SK-N-SH (cell line): ENCODE measurements at regions not wholly inside any gene's neighbourhood (a gene's known extent, or its start where the extent isn't known, plus 50 kb on each side); places are given as distances from the start of the nearest gene placed in this dataset.

Experiments
- CTCF ChIA-PET: fragments of 300-600, 350-600 bp; formaldehyde crosslinking; extraction: SDS; loops from one replicate; lab custom pipeline; 2021; lab: Yijun Ruan, JAX
- POLR2A ChIA-PET: fragments of 350-600 bp; sonication (Branson Sonifier 250); formaldehyde crosslinking; extraction: SDS; loops from one replicate; lab custom pipeline; 2020; ENCODE audit warnings: antibody characterized with exemption, inconsistent platforms; lab: Yijun Ruan, JAX
- DNase-seq: peaks from one replicate; pipeline ENCODE4 v3.0.0; 2012
- H2AFZ ChIP-seq: fragments of 200-600 bp; sonication (generic); 2 replicates; pipeline ENCODE4 v1.8.1; 2016; ENCODE audit warnings: antibody characterized with exemption, mild to moderate bottlenecking, low read depth
- H3F3A ChIP-seq: fragments of 200-600 bp; sonication (generic); replicated peaks from 2 replicates; pipeline ENCODE3; 2016; ENCODE audit warnings: antibody characterized with exemption, mild to moderate bottlenecking; ENCODE audit not compliant: insufficient read depth
- H3K27ac ChIP-seq, 2 experiments: fragments of 200-500 bp in 1 of 2; fragments of 200-600 bp in 1 of 2; sonication (Bioruptor generic) in 1 of 2; sonication (generic), shearing (Covaris generic) in 1 of 2; 2 replicates each; pipeline versions ENCODE4 v1.5.1 to v1.6.1; 2014 to 2016; ENCODE audit warnings: low read depth in 2 of 2, inconsistent platforms in 1 of 2, low read length in 1 of 2, mild to moderate bottlenecking in 1 of 2, mixed read lengths in 1 of 2
- H3K27me3 ChIP-seq: fragments of 200-600 bp; sonication (generic), shearing (Covaris generic); 2 replicates; pipeline ENCODE4 v1.6.1; 2016; ENCODE audit warnings: mixed run types; ENCODE audit not compliant: insufficient read depth
- H3K36me3 ChIP-seq, 2 experiments: fragments of 200-500 bp in 1 of 2; fragments of 200-600 bp in 1 of 2; sonication (Bioruptor generic) in 1 of 2; sonication (generic) in 1 of 2; replicated peaks in 1 of 2; 2 replicates each; pipeline versions ENCODE3 to v1.5.1; 2014 to 2016; ENCODE audit warnings: low read length in 1 of 2, mild to moderate bottlenecking in 1 of 2; ENCODE audit not compliant: insufficient read depth in 2 of 2, control insufficient read depth in 1 of 2
- H3K4me1 ChIP-seq, 2 experiments: fragments of 200-500 bp in 1 of 2; fragments of 200-600 bp in 1 of 2; sonication (Bioruptor generic) in 1 of 2; sonication (generic), shearing (Covaris generic) in 1 of 2; 2 replicates each; pipeline versions ENCODE4 v1.5.1 to v1.6.1; 2014 to 2016; ENCODE audit warnings: low read depth in 1 of 2, low read length in 1 of 2, mixed run types in 1 of 2; ENCODE audit not compliant: insufficient read depth in 2 of 2, control insufficient read depth in 1 of 2
- H3K4me2 ChIP-seq: fragments of 200-600 bp; sonication (generic), shearing (Covaris generic); 2 replicates; pipeline ENCODE4 v1.6.1; 2017; ENCODE audit warnings: mixed run types
- H3K4me3 ChIP-seq, 2 experiments: fragments of 200-500 bp in 1 of 2; fragments of 200-600 bp in 1 of 2; sonication (Bioruptor generic) in 1 of 2; sonication (generic), shearing (Covaris generic) in 1 of 2; 2 replicates each; pipeline versions ENCODE4 v1.5.1 to v1.8.1; 2014 to 2016; ENCODE audit warnings: low read depth in 2 of 2, inconsistent platforms in 1 of 2, low read length in 1 of 2, mild to moderate bottlenecking in 1 of 2, mixed read lengths in 1 of 2, moderate library complexity in 1 of 2
- H3K79me2 ChIP-seq: fragments of 200-600 bp; sonication (generic); 2 replicates; pipeline ENCODE4 v1.8.1; 2017; ENCODE audit warnings: mild to moderate bottlenecking; ENCODE audit not compliant: insufficient read depth
- H3K9ac ChIP-seq: fragments of 200-600 bp; sonication (generic); 2 replicates; pipeline ENCODE4 v1.6.1; 2017; ENCODE audit warnings: mixed run types
- H3K9me2 ChIP-seq: fragments of 200-600 bp; sonication (generic); 2 replicates; pipeline ENCODE4 v1.6.1; 2017; ENCODE audit warnings: mixed run types
- H3K9me3 ChIP-seq: fragments of 200-600 bp; sonication (generic); 2 replicates; pipeline ENCODE4 v1.6.1; 2017; ENCODE audit warnings: mixed run types, mild to moderate bottlenecking, moderate library complexity
- H4K20me1 ChIP-seq: fragments of 200-600 bp; sonication (generic); 2 replicates; pipeline ENCODE4 v1.6.1; 2017; ENCODE audit warnings: mild to moderate bottlenecking, mixed run types; ENCODE audit not compliant: insufficient read depth
- CTCF ChIP-seq: fragments of 200-600 bp; sonication (generic); IDR thresholded peaks from 2 replicates; pipeline ENCODE4 v1.6.1; 2017; ENCODE audit warnings: antibody characterized with exemption, mild to moderate bottlenecking, moderate library complexity
- ELF1 ChIP-seq: IDR thresholded peaks from 2 replicates; pipeline ENCODE4 v1.4.0; 2012
- EP300 ChIP-seq, 2 experiments: IDR thresholded peaks; 2 replicates each; pipeline versions ENCODE4 v1.4.0 to v1.6.1; 2012; ENCODE audit warnings: borderline replicate concordance in 1 of 2, low read depth in 1 of 2, low read length in 1 of 2
- EZH2phosphoT487 ChIP-seq: fragments of 200-600 bp; sonication (generic); IDR thresholded peaks from 2 replicates; pipeline ENCODE4 v1.6.1; 2017; ENCODE audit warnings: low read depth, mixed run types, mild to moderate bottlenecking, antibody characterized with exemption, moderate library complexity, borderline replicate concordance
- FOSL2 ChIP-seq: IDR thresholded peaks from 2 replicates; pipeline ENCODE4 v1.4.0; 2012; ENCODE audit warnings: low read depth, mild to moderate bottlenecking, moderate library complexity, borderline replicate concordance
- GATA2 ChIP-seq: sonication (generic); formaldehyde crosslinking; IDR thresholded peaks from 2 replicates; pipeline ENCODE4 v1.5.0; 2020; ENCODE audit warnings: mild to moderate bottlenecking, missing genetic modification reagents
- IRF3 ChIP-seq: fragments of 150-350 bp; IDR thresholded peaks from 2 replicates; pipeline ENCODE4 v1.6.1; 2016; ENCODE audit warnings: mild to moderate bottlenecking, low read depth, low read length
- MEF2A ChIP-seq: IDR thresholded peaks from 2 replicates; pipeline ENCODE4 v1.4.0; 2012; ENCODE audit warnings: low read depth, borderline replicate concordance
- POLR2AphosphoS5 ChIP-seq: IDR thresholded peaks from 2 replicates; pipeline ENCODE4 v1.6.1; 2012; ENCODE audit warnings: low read depth, low read length
- REST ChIP-seq: IDR thresholded peaks from 2 replicates; pipeline ENCODE4 v1.6.1; 2012; ENCODE audit warnings: mild to moderate bottlenecking, low read depth, low read length, moderate library complexity
- SIN3A ChIP-seq: IDR thresholded peaks from 2 replicates; pipeline ENCODE4 v1.6.1; 2012; ENCODE audit warnings: low read depth, mild to moderate bottlenecking, low read length, moderate library complexity, borderline replicate concordance
- SMC3 ChIP-seq: IDR thresholded peaks from 2 replicates; pipeline ENCODE4 v1.6.1; 2012; ENCODE audit warnings: low read depth, low read length, improper control_type of control experiment
- TAF1 ChIP-seq: IDR thresholded peaks from 2 replicates; pipeline ENCODE4 v1.6.1; 2012; ENCODE audit warnings: low read depth, mild to moderate bottlenecking, low read length, moderate library complexity, borderline replicate concordance
- TCF12 ChIP-seq: IDR thresholded peaks from 2 replicates; pipeline ENCODE4 v1.4.0; 2012
- TEAD4 ChIP-seq: IDR thresholded peaks from 2 replicates; pipeline ENCODE4 v1.4.0; 2012; ENCODE audit warnings: mild to moderate bottlenecking, borderline replicate concordance; ENCODE audit not compliant: insufficient read depth
- WGBS: methylation state at CpG from one replicate; pipeline ENCODE4 v1.1.6; 2017; ENCODE audit warnings: low lambda C conversion rate; 5-methylcytosine and 5-hydroxymethylcytosine counted together

GRCh38 chr4:26145212-26145611 is 175.6 kb upstream of the RBPJ start:
- Histone ChIP-seq H4K20me1 (no peaks in the 10 kb centered on the region), H3K9me3 (no peaks in the 10 kb centered on the region), H3K4me2 (no peak overlapping the region), H3K9ac (no peak overlapping the region), H3K36me3 (no peaks in the 10 kb centered on the region), H3K9me2 (no peaks in the 10 kb centered on the region), H3F3A (no peaks in the 10 kb centered on the region), H3K27ac (no peak overlapping the region), H2AFZ (no peak overlapping the region), H3K4me1 (peaks cover 0 to under 1% of the 10 kb centered on the region in 2 experiments; a peak in 1 of 4 replicates), H3K27me3 (no peaks in the 10 kb centered on the region; the same call in 1 of the 2 replicates), H3K79me2 (no peaks in the 10 kb centered on the region), H3K4me3 (no peak overlapping the region)
- ChIA-PET CTCF (no interaction called here), POLR2A (no interaction called here)
- TF ChIP-seq SIN3A (no peak), TEAD4 (no peak), CTCF (no peak), ELF1 (no peak), POLR2AphosphoS5 (no peak), MEF2A (no peak), FOSL2 (no peak), TCF12 (no peak), REST (no peak), IRF3 (no peak), EP300 (IDR thresholded peaks at IDR 0.05; ENCODE audit: borderline replicate concordance in 1 of 2, low read depth in 1 of 2, low read length in 1 of 2) (no peak), SMC3 (no peak), EZH2phosphoT487 (no peak), TAF1 (no peak), GATA2 (CRISPR knock-in tag) (no peak)
- no peak for DNase-seq
- WGBS: 37% methylated on average over 3 of the region's 3 CpGs
